ENCODE measurements at regions not wholly inside any gene's neighbourhood (a gene's known extent, or its start where the extent isn't known, plus 50 kb on each side); places are given as distances from the start of the nearest gene placed in this dataset.

GRCh38 chr3:20698896-20699295 is 512.9 kb upstream of the SGO1 start:
- no peaks in the 10 kb centered on the region for H3K79me2 ChIP-seq (replicated peaks; ENCODE audit: insufficient read depth, low read length)
- no peak overlapping the region for H3K4me3 ChIP-seq (ENCODE audit: low read length)
- H3K9me2 ChIP-seq (ENCODE audit: insufficient read depth, low read length), result no peaks in the 10 kb centered on the region
- no peaks in the 10 kb centered on the region for H3F3A ChIP-seq (ENCODE audit: insufficient read depth, low read length, poor library complexity, severe bottlenecking)
- H3K27ac ChIP-seq (ENCODE audit: low read length), result no peak overlapping the region
- no peak overlapping the region for H2AFZ ChIP-seq (ENCODE audit: low read depth, low read length)
- H3K4me2 ChIP-seq (ENCODE audit: low read length), result no peak overlapping the region
- no peak for TF ChIP-seq CTCF (IDR thresholded peaks at IDR 0.05; ENCODE audit: poor library complexity, severe bottlenecking)
- no peaks in the 10 kb centered on the region for H3K27me3 ChIP-seq (ENCODE audit: insufficient read depth, low read depth, low read length)
- no peaks in the 10 kb centered on the region for H3K9me3 ChIP-seq (ENCODE audit: low read length)
- H4K20me1 ChIP-seq (ENCODE audit: insufficient read depth), result no peaks in the 10 kb centered on the region
- no peak overlapping the region for H3K9ac ChIP-seq (ENCODE audit: low read length)
- no peaks in the 10 kb centered on the region for H3K36me3 ChIP-seq (ENCODE audit: insufficient read depth, low read length)

- H3K79me2 ChIP-seq (replicated peaks; ENCODE audit: insufficient read depth, low read length), result no peaks in the 10 kb centered on the region
- no peak overlapping the region for H2AFZ ChIP-seq (ENCODE audit: low read depth, low read length)
- H3K9ac ChIP-seq (ENCODE audit: low read length), result no peak overlapping the region
- no peaks in the 10 kb centered on the region for H3K9me3 ChIP-seq (ENCODE audit: low read length)
- TF ChIP-seq CTCF (IDR thresholded peaks at IDR 0.05; ENCODE audit: poor library complexity, severe bottlenecking) (no peak), TAF1 (IDR thresholded peaks at IDR 0.05; ENCODE audit: low read depth) (no peak), EZH2 (IDR thresholded peaks at IDR 0.05; ENCODE audit: borderline replicate concordance, insufficient read depth, low read length, poor library complexity, severe bottlenecking) (no peak), RAD21 (conservative IDR thresholded peaks at IDR 0.05) (no peak), EP300 (conservative IDR thresholded peaks at IDR 0.05; ENCODE audit: poor library complexity, severe bottlenecking) (no peak), POLR2AphosphoS5 (IDR thresholded peaks at IDR 0.05) (no peak), REST (IDR thresholded peaks at IDR 0.05; ENCODE audit: borderline replicate concordance) (no peak), SMC3 (conservative IDR thresholded peaks at IDR 0.05; ENCODE audit: poor library complexity) (no peak), MXI1 (conservative IDR thresholded peaks at IDR 0.05; ENCODE audit: poor library complexity, severe bottlenecking) (no peak)
- H4K20me1 ChIP-seq (ENCODE audit: insufficient read depth), result no peaks in the 10 kb centered on the region
- H3K27ac ChIP-seq (ENCODE audit: low read length), result no peak overlapping the region
- H3K27me3 ChIP-seq (ENCODE audit: insufficient read depth, low read depth, low read length), result no peaks in the 10 kb centered on the region
- H3K4me2 ChIP-seq (ENCODE audit: low read length), result no peak overlapping the region
- H3F3A ChIP-seq (ENCODE audit: insufficient read depth, low read length, poor library complexity, severe bottlenecking), result no peaks in the 10 kb centered on the region
- H3K4me3 ChIP-seq (ENCODE audit: low read length), result no peak overlapping the region
- no peaks in the 10 kb centered on the region for H3K9me2 ChIP-seq (ENCODE audit: insufficient read depth, low read length)
- H3K36me3 ChIP-seq (ENCODE audit: insufficient read depth, low read length), result no peaks in the 10 kb centered on the region
Measured at GRCh38 chr3:20696388-20697150, 510.6 kb upstream of the SGO1 start.

Data from neural cell (in vitro differentiated cells).